DND-41 (cell line): ENCODE measurements at regions not wholly inside any gene's neighbourhood (a gene's known extent, or its start where the extent isn't known, plus 50 kb on each side); places are given as distances from the start of the nearest gene placed in this dataset.

Experiments
- CTCF ChIP-seq: IDR thresholded peaks from 2 replicates; pipeline ENCODE4 v1.5.1; 2012; ENCODE audit warnings: borderline replicate concordance, low read length, moderate library complexity, mild to moderate bottlenecking; ENCODE audit not compliant: poor library complexity, severe bottlenecking; ENCODE audit errors: extremely low read depth
- EZH2 ChIP-seq: IDR thresholded peaks from 3 replicates; pipeline ENCODE4 v1.6.1; 2012; ENCODE audit warnings: borderline replicate concordance, low read depth, mild to moderate bottlenecking, moderate library complexity, low read length, inconsistent platforms; ENCODE audit not compliant: severe bottlenecking

DNA sequence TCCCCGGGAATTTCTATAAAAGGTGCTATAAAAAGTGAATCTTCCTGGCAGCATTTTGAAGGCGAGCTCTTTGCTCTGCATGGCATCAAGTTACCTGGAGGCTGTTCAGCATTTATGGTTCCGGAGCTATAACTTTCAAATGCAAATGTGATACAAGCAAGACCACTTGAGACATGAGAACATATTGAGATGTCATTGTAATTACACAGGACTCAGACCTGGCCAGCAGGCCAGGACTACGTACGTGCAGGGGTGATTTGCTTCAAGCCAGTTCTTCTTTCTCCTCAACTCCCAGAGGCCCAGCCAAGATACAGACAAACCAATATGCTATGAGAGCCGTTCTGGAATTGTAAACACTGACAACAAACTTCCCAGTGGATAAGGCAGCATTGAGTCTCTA is 227.4 kb upstream of the FAT3 start:
- no peak for TF ChIP-seq CTCF
- no peak for TF ChIP-seq EZH2
